Fibroblast of lung (primary cell): ENCODE measurements at regions not wholly inside any gene's neighbourhood (a gene's known extent, or its start where the extent isn't known, plus 50 kb on each side); places are given as distances from the start of the nearest gene placed in this dataset.

Source experiments
- DNase-seq, 2 donors: peaks; one replicate each; pipeline versions ENCODE4 v3.0.0 to v3.0.0-alpha.2; 2010; ENCODE audit warnings: low read depth in 2 of 2
- H2AFZ ChIP-seq: 2 replicates; pipeline ENCODE4 v1.5.1; 2012; ENCODE audit warnings: low read length, control low read depth, inconsistent platforms
- H3K27ac ChIP-seq: 2 replicates; pipeline ENCODE4 v1.5.1; 2011; ENCODE audit warnings: low read length, control low read depth; ENCODE audit not compliant: insufficient read depth
- H3K27me3 ChIP-seq: 2 replicates; pipeline ENCODE4 v1.5.1; 2011; ENCODE audit warnings: mild to moderate bottlenecking, low read length; ENCODE audit not compliant: control insufficient read depth, insufficient read depth
- H3K36me3 ChIP-seq: 2 replicates; pipeline ENCODE4 v1.5.1; 2011; ENCODE audit warnings: low read length; ENCODE audit not compliant: control insufficient read depth, insufficient read depth
- H3K4me1 ChIP-seq: 2 replicates; pipeline ENCODE4 v1.5.1; 2011; ENCODE audit warnings: low read length; ENCODE audit not compliant: control insufficient read depth, insufficient read depth; ENCODE audit errors: extremely low read depth
- H3K4me2 ChIP-seq: 2 replicates; pipeline ENCODE4 v1.5.1; 2011; ENCODE audit warnings: low read length, control low read depth; ENCODE audit not compliant: insufficient read depth; ENCODE audit errors: extremely low read depth
- H3K4me3 ChIP-seq, 4 experiments: fragments of 200-600 bp in 1 of 4; sonication (generic) in 1 of 4; replicated peaks in 1 of 4; 2 replicates each; pipeline ENCODE4 v1.5.1; 2011 to 2016; ENCODE audit warnings: low read length in 4 of 4, low read depth in 3 of 4, mild to moderate bottlenecking in 3 of 4, control low read depth in 2 of 4, inconsistent platforms in 1 of 4, mixed read lengths in 1 of 4; ENCODE audit not compliant: insufficient read depth in 1 of 4; ENCODE audit errors: control extremely low read depth in 1 of 4
- H3K79me2 ChIP-seq: 2 replicates; pipeline ENCODE4 v1.5.1; 2012; ENCODE audit warnings: mild to moderate bottlenecking, low read length, inconsistent platforms; ENCODE audit not compliant: control insufficient read depth, insufficient read depth
- H3K9ac ChIP-seq: 2 replicates; pipeline ENCODE4 v1.5.1; 2011; ENCODE audit warnings: mild to moderate bottlenecking, low read length, control low read depth; ENCODE audit not compliant: insufficient read depth
- H3K9me3 ChIP-seq: 2 replicates; pipeline ENCODE4 v1.5.1; 2012; ENCODE audit warnings: low read depth, low read length; ENCODE audit not compliant: control insufficient read depth, insufficient read depth
- H4K20me1 ChIP-seq: 2 replicates; pipeline ENCODE4 v1.5.1; 2011; ENCODE audit warnings: low read length; ENCODE audit not compliant: control insufficient read depth, insufficient read depth; ENCODE audit errors: extremely low read depth
- CTCF ChIP-seq, 2 donors: IDR thresholded peaks in 1 of 2; conservative IDR thresholded peaks in 1 of 2; 1 replicate in 1 of 2; 2 replicates in 1 of 2; pipeline ENCODE4 v1.5.1; 2011 to 2012; ENCODE audit warnings: low read length in 2 of 2, control low read depth in 1 of 2, inconsistent platforms in 1 of 2, low read depth in 1 of 2, mild to moderate bottlenecking in 1 of 2
- EZH2 ChIP-seq: IDR thresholded peaks from 2 replicates; pipeline ENCODE4 v1.5.1; 2012; ENCODE audit warnings: low read length, control low read depth, mild to moderate bottlenecking; ENCODE audit errors: missing control alignments

- no peak overlapping the region for H2AFZ ChIP-seq
- H3K79me2 ChIP-seq: no peaks in the 10 kb centered on the region
- no peaks in the 10 kb centered on the region for H3K4me1 ChIP-seq
- no peak overlapping the region for H3K27ac ChIP-seq
- DNase-seq: no peak
- H3K9me3 ChIP-seq: no peaks in the 10 kb centered on the region
- TF ChIP-seq CTCF (conservative IDR thresholded peaks at IDR 0.05 in 1 of 2, IDR thresholded peaks at IDR 0.05 in 1 of 2; ENCODE audit: low read depth in 1 of 2, low read length in 2 of 2) (no peak), EZH2 (no peak)
- no peak overlapping the region for H3K9ac ChIP-seq
- no peak overlapping the region for H3K4me2 ChIP-seq
- H3K27me3 ChIP-seq: no peaks in the 10 kb centered on the region
- no peaks in the 10 kb centered on the region for H4K20me1 ChIP-seq
- H3K36me3 ChIP-seq: no peaks in the 10 kb centered on the region
- no peak overlapping the region for H3K4me3 ChIP-seq
Measured at GRCh38 chr2:16387461-16387984, 278.1 kb downstream of the CYRIA start.

- no peak for DNase-seq
- Histone ChIP-seq H3K4me3 (no peak overlapping the region), H3K27me3 (no peaks in the 10 kb centered on the region), H3K36me3 (no peaks in the 10 kb centered on the region), H2AFZ (no peak overlapping the region), H3K79me2 (no peaks in the 10 kb centered on the region), H3K4me1 (no peaks in the 10 kb centered on the region), H3K9ac (no peak overlapping the region), H4K20me1 (no peaks in the 10 kb centered on the region), H3K27ac (no peak overlapping the region), H3K4me2 (no peak overlapping the region), H3K9me3 (no peaks in the 10 kb centered on the region)
- no peak for TF ChIP-seq EZH2
- no peak for TF ChIP-seq CTCF (conservative IDR thresholded peaks at IDR 0.05 in 1 of 2, IDR thresholded peaks at IDR 0.05 in 1 of 2; ENCODE audit: low read depth in 1 of 2, low read length in 2 of 2)
Measured at GRCh38 chr2:16386431-16386830, 279.2 kb downstream of the CYRIA start.

- H3K27ac ChIP-seq: no peak overlapping the region
- H3K4me3 ChIP-seq: no peak overlapping the region
- H2AFZ ChIP-seq: no peak overlapping the region
- no peak overlapping the region for H3K9ac ChIP-seq
- DNase-seq: no peak
- no peaks in the 10 kb centered on the region for H3K4me1 ChIP-seq
- TF ChIP-seq EZH2: no peak
- TF ChIP-seq CTCF (conservative IDR thresholded peaks at IDR 0.05 in 1 of 2, IDR thresholded peaks at IDR 0.05 in 1 of 2; ENCODE audit: low read depth in 1 of 2, low read length in 2 of 2): no peak
- no peaks in the 10 kb centered on the region for H4K20me1 ChIP-seq
- no peaks in the 10 kb centered on the region for H3K79me2 ChIP-seq
- H3K9me3 ChIP-seq: no peaks in the 10 kb centered on the region
- no peak overlapping the region for H3K4me2 ChIP-seq
- no peaks in the 10 kb centered on the region for H3K36me3 ChIP-seq
- H3K27me3 ChIP-seq: no peaks in the 10 kb centered on the region
Measured at GRCh38 chr2:16386031-16386430, 279.6 kb downstream of the CYRIA start.
